Epithelial cell of prostate (primary cell): ENCODE measurements at regions not wholly inside any gene's neighbourhood (a gene's known extent, or its start where the extent isn't known, plus 50 kb on each side); places are given as distances from the start of the nearest gene placed in this dataset.
"Not testable (repeated sequence)": the region's sequence is repeated elsewhere in the genome, so short reads cannot be mapped to it uniquely, and the experiment has no call there.

Source experiments
- DNase-seq: peaks from one replicate; pipeline ENCODE4 v3.0.0-alpha.2; 2011; ENCODE audit warnings: low read depth, low spot score
- H3K27ac ChIP-seq: fragments of 450-650 bp; 2 replicates; pipeline ENCODE4 v1.5.1; 2017; ENCODE audit warnings: mild to moderate bottlenecking

DNA sequence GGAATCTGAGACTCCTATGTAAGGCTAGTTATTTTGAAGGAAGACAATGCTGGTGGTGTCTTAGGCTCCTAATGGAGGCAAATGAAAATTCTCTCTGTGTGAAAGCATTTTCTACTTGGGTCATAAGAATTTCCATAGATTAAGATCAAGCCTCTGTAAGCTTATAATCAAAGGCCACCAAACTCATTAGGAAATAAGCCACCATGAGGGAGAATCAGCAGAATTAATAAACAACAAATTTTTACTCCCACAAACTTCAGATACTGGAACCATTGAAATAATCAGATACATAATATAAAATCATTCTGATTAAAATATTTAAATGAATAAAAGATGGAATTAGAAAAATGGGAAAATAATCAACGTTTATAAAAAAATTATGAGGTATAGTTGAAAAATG, 178.7 kb downstream of the NPIPA8 start:
- H3K27ac ChIP-seq, DNase-seq: not testable (repeated sequence)

DNA sequence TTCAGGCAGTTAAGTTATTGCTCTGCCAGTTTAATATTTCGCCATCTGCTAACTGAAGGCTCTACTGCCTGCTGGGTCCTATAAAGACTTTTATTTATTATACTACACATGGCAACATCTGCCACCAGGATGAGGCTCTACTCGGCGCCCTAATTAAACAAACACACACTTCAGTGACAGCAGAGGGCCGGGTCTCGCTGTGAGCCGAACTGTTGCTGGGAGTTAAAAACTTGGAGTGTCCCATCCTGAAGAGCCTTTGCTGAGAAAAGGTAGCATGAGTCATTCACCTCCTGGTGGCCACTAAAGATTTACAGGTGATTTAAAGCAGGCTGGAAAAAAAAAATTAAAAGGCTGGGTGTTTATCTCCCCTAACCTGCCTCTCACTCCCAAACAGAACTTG, 183.7 kb downstream of the NPIPA8 start:
- H3K27ac ChIP-seq, DNase-seq: not testable (repeated sequence)

DNA sequence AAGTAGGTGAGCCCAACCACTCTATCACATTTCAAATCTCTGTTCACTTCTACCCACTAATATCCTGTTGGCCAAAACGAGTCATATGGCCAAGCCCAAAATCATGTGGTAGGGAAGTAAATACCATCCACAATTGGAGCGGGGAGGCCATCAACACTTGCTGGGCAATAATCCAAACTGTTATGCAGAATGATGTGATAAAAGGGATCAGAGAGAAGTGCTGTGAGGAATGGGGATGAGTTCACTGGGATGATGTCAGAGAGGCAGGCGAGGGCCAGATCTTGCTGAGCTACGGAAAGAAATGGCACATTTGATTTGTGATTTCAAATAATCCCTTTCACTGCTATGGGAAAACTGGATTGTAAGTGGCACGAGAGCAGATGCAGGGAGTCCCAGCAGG, 188.4 kb downstream of the NPIPA8 start:
- DNase-seq, result not testable (repeated sequence)

DNA sequence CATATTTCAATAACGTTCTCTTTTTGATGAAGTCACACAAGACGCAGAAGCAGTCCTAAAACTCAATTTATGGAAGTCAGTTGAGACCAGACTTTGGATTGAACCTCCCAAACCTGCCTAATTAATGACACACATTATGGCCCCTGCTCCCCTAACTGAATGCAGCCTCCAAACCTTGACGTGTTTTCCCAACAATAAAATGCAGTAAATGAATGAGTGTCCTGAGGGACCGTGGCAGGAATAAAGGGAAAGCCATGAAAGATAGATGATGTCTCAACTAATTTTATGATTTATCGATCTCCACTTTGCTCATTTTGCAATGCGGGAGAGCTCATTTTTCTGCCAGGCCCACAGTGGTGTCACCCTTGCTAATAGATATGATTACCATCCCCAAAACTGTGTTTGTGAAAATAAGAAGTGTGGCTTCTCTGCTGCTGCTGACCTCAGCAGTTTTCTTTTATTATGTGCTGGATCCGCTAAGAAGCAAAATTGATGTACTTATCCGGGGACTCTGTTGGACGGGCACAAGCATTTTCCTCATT, 189.9 kb downstream of the NPIPA8 start:
- DNase-seq, H3K27ac ChIP-seq: not testable (repeated sequence)

More for the DNA sequence above, 188.4 kb downstream of the NPIPA8 start:
- not testable (repeated sequence) for H3K27ac ChIP-seq

DNA sequence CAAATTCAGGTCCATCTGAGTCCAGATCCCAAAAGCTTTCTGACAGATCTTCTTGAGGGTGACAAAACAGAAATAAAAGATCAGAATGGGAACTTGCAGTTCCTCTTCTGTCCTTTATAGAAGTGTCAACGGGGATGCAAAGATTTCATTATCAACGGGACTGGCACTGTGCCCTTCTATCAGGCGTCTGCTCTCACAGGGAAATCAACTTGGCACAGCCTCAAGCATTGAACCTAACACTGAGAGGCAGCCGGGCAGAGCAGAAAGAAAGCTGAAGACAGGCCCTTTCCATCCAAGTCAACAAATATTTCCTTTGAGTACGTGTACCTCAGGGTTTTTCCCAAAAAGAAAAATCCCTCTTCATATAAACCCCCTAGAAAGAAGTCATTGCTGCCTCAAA, 194.5 kb downstream of the NPIPA8 start:
- H3K27ac ChIP-seq, DNase-seq: not testable (repeated sequence)

DNA sequence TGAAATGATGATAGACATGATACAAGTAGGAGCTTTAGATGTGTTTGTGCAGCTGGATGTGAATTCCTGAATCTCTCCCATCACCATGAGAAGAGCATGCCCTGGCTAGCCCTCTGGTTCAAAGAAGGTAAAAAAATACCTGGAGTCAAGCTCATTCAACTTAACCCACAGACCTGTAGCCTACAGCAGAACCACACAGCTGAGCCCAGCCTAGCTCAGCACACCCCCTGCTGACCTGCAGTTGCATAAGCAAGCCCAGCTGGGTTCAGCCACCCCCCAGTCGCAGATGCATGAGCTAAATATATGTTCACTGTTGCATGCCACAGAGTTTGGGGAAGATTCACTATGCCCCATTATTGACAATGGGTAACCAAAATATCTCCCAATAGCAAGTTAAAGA, 200.2 kb downstream of the NPIPA8 start:
- DNase-seq, H3K27ac ChIP-seq: not testable (repeated sequence)

DNA sequence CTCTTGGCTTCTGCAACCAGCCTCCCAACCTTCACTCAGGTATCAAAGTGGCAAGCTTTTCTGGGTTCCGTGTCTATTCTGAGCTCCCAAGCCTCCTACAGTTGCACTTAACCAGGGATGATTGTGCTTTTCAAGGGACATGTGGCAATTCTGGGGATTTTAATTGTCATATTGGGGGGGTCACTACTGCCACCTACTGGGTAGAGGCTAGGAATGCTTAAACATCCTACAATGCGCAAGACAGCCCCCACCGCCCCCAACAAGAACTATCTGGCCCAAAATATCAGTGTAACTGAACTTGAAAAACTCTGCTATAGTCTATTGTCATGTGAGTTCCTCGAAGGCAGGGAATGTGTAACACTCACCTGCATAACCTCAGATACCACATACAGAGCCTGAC, 201.5 kb downstream of the NPIPA8 start:
- DNase-seq, H3K27ac ChIP-seq: not testable (repeated sequence)

DNA sequence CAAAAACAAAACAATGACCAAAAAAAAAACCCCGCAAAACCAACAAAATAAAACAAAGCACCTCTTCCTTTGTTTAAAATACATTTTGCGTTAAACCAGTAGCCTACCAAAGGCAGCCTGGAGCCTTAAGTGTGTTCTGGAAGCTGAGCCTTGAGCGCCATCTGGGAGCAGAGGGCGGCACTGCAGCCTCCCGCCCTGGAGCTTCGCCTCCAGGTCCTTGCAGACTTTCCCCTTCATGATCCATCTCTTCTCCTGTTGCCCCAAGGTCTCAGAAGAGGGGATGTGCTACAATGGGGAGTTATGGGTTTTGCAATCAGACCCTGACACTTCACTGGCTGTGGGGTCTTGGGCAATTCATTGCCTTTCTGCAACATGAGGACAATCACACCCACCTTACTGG, 204.9 kb downstream of the NPIPA8 start:
- not testable (repeated sequence) for DNase-seq

DNA sequence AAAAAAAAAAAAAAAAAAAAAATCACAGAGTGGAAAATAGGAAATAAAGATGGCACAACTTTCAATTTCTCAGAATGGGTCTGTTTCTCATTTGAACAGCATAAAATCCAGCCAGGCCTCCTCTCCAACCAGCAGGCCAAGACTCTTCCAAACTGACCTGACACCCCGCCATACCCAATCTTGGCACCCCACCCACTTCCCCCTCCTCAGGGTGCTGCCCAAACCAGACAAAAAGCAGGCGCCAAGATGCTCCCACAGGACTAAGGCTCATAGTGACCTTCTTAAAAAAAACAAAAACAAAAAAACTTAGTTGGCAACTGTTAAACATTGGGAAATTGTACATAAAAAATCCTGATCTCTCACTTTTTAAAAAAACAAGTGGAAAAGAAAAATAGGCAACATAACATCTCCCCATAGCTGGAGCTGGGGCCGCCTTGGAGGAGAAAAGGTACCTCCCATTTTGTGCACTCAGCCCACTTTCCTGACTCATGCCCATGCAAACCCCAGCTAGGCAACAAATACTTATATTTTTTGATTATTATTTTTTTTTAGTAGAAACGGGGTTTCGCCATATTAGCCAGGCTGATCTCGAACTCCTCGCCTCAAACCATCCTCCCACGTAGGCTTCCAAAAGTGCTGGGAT, 205.9 kb downstream of the NPIPA8 start:
- H3K27ac ChIP-seq, DNase-seq: not testable (repeated sequence)

More for the DNA sequence above, 204.9 kb downstream of the NPIPA8 start:
- not testable (repeated sequence) for H3K27ac ChIP-seq

DNA sequence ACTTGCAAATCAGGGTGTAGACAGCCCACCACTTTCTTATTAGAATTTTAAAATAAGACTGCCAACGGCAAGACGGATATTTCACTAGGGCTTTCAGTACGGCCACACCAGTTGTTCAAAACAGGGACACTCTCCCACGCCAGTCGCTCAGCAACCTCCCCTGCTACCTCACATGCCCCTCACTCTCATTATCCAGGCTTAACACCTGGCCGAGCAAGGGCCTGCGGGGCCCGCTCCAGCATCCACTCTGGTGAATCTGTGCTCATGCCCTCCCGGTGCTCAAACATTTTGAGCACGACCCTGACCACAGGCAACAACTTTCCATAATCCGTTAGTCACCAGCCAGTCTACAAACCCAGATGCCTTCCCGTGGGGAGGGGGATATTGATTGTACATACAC, 209.5 kb downstream of the NPIPA8 start:
- DNase-seq, H3K27ac ChIP-seq: not testable (repeated sequence)

DNA sequence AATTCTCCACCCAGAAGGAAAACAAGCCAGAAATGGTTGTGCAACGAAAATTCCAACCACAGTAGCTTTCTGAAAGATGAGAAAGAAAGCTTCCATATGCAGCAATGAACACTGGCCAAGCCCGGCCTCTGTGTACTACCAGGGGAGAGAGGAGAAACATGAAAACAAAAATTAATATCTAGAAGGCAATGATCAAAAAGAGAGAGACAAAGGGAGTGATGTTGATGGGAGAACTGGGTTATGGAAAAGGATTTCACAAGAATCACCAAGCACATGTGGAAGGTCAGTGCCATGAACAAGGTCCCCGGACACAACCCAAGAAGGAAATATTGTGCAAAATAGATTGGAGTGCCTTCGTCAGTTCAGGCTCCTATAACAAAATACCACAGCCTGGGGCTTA, 217.4 kb downstream of the NPIPA8 start:
- DNase-seq, H3K27ac ChIP-seq: not testable (repeated sequence)

DNA sequence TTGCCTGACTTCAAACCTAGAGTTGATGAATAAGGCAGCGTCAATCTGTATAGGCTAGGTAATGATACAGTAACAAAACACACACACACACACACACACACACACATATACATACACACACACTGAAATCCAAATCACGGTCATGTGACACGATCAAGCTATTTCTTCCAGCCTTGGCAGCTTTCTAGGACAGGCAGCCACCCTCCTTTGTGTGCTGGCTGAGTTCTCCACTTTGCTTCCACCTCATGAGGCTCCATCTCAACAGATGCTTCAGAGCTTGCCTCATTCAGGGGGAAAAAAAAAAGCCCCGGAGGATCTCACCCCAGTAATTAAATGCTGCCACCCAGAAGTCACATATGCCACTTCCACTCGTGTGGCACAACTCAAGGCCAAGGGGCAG, 217.9 kb downstream of the NPIPA8 start:
- H3K27ac ChIP-seq, DNase-seq: not testable (repeated sequence)

DNA sequence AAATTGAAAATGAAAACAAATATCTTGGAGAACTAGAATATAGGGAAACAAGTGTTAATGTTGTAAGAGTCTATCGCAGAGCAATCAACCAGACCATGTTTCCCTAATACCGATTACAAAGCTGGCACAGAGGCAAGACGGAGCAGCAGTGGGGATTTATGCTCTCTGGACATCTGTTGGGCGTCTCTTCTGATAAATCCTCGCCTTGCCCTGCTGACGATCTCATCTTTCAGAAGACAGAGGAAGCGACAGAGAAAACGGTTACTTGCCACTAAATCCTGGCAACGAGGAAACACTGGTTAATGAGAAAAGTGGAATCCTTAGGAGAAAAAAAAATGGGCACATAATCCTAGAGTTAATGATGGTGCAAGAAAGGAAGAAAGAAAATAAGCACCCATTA, 218.5 kb downstream of the NPIPA8 start:
- H3K27ac ChIP-seq, DNase-seq: not testable (repeated sequence)

DNA sequence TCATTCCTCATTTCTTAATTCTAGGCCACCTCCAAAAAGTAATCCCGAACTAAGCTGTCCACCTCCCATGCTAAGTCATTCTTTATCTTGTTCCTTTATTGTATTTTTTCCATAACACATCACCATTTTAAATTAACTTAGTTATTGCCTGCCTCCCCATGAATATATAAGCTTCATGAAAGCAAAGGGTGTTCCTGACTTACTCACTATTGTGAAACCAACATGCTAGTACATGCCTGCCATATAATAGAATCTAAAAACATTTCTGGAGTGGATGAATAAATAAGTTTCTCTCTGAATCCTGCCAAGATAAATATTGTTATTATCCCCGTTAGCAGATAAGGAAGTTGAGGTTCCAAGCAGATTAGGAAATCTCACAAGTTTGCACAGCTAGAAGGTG, 232.1 kb downstream of the NPIPA8 start:
- H3K27ac ChIP-seq, result not testable (repeated sequence)
- peak; percentile 8 for DNase-seq

DNA sequence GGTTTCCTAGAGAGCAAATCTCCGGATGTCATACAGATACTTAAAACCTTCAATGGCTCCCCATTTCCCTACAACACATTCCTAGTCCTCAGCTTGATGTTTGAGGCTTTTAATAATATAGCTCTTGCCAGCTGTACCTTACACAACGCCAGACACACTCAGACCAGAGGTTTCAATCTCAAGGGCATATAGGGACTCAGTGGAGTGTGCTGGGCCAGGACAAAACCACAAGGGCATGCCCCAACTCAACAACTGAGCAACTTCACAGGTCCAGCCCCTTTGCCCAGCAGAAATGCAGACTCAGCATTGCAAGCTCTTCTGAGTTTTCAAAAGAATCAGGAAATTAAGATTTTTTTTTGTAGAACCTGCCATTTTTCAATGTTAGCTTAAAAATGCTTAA, 235.5 kb downstream of the NPIPA8 start:
- not testable (repeated sequence) for DNase-seq, H3K27ac ChIP-seq

DNA sequence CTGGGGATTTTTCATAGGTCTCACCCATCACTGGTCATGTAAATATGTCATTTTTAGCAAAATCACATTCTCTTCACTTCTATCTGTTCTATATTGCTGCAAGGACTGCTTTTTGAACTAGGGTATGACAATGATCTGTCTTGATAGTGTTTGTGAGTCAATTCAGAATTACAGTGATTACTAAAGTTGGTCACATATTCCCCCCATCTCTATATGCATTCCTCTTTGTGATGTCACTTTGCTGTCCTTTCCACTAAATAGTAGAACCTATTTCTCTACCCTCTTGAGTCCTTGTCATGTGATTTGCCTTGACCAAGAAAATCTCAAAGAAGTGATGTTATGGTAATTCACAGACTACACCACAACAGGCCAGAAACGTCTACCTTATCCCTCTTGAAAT, 243.9 kb downstream of the NPIPA8 start:
- DNase-seq, H3K27ac ChIP-seq: not testable (repeated sequence)

DNA sequence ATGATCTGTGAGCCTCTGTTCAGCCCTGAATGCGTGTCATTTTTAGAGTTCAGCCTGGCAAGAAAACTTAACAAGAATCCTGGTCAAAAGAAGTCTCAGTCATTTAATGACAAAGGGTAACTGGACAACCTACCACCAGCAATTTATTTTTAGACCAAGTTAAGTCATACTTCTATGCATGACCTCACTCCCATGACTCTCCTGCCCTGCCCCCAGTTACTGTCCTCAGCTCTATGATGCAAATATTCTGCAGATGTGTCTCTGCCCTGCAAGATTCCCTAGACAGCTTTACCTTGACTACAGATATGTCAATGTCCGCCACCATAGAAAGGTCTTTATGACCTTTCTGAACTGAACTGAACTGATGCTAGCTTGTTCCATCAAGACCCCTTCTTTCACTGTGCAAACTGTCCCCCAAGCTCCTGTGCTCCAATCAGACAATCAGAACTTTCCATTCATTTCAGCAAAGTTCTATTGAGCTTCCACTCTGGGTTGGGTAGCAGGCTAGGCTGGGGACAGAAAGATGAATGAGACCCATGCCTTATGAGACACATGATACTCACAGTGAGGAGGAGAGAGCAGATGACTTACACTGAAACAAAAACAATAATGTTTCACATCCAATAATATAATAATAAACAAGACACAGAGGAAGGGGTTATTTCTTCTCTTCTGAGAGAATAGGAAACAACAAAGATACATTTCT, 255.7 kb downstream of the NPIPA8 start:
- not testable (repeated sequence) for H3K27ac ChIP-seq, DNase-seq

DNA sequence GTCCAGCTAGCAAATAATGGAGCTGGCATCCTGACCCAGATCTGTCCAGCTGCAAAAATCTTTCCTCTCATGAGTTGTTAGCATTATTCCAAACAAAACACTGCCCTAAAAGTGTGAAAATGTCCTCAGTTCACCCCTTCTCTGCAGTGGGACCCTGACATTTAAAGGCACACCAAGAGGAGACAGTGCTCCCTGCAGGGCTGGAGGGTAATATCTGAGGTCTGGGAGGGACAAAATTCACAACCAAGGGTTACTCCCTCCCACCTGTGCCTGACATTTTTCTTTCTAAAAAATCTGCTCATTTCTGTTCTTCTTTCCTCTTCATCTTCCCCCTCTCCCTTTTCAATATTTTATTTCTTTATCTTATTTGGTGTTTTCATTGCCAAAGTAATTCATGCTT, 258.6 kb downstream of the NPIPA8 start:
- H3K27ac ChIP-seq, DNase-seq: not testable (repeated sequence)

DNA sequence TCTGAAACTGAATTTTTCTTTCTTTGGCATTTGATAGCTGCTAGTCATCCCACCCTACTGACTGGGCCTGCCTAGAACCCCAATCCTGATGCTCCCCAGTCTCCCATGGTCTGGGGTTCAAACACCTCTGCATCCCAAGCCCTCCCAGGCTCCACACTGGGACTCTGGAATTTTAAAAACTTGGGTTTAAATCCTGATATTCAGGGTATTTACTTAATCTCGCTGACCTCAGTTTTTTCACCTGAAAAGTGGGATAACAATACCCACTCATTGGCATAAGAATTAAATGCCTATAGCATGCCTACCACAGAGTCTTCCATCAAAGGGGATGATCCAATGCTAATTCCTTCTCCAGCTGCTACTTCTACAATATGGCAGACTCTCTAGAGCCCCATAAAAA, 264.4 kb downstream of the NPIPA8 start:
- DNase-seq, result no peak
- no peak overlapping the region for H3K27ac ChIP-seq

DNA sequence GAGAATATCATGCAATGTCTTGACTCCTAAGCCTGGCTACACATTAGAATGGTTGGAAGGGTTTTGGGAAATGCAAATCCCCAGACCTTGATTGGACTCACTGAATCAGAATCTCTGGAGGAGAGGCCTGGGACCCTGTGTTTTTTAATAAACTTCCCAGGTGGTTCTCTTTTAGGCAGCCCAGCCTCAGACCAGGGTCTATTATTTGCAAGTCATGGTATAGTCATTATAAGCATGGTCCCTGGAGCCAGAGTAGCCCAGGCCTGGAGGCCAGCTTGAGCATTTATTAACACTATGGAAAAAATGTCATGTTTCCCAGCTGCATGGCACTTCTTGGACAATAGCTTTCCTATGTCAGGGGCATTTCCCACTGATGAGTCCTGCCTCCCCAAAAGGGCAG, 266.9 kb downstream of the NPIPA8 start:
- no peak for DNase-seq
- H3K27ac ChIP-seq, result no peak overlapping the region

DNA sequence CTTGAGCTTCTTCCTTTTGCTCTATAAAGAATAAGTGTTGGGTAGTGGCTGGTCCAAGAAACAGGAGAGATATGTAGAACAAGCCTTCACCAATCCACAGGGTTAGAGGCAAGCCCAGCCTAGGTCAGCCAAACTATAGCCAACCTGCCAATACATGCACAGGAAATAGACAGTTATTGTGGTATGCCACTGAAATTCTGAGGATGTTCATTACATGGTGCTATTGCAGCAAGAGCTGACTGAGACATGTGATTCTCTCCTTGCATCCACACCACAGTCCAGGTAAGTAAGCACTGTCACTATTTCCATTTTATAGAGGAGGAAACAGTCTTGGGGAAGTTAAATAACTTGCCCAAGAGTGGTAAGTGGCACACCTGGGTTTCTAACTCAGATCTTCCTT, 268.1 kb downstream of the NPIPA8 start:
- no peak overlapping the region for H3K27ac ChIP-seq
- DNase-seq, result no peak

DNA sequence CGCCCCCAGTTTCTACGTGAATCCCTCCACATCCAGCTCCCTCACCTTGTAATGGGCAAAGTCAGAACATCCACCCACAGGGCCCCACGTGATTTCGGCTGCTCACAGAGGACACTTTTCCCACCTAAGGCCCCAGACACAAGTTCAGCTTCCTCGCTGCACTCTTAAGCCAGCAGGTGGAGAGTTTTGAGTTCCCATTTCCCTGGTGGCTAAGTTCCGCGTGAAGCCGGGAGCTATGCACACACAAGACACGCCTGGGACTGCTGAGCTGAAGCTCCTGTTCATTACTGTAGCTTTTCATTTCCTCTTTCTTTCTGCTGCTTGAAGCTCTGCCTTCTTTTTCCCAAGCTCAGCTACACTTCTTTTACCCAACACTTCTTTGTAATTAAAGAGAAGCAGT, 273.8 kb downstream of the NPIPA8 start:
- no peak overlapping the region for H3K27ac ChIP-seq
- DNase-seq, result no peak
